CD4-positive, alpha-beta T cell treated with Interferon alpha-2 for 1 hour (primary cell): ENCODE measurements at regions not wholly inside any gene's neighbourhood (a gene's known extent, or its start where the extent isn't known, plus 50 kb on each side); places are given as distances from the start of the nearest gene placed in this dataset.
"Not testable (repeated sequence)": the region's sequence is repeated elsewhere in the genome, so short reads cannot be mapped to it uniquely, and the experiment has no call there.

ENCODE experiments used
- DNase-seq, 2 donors: peaks; one replicate each; pipeline ENCODE4 v3.0.0-alpha.2; 2020 to 2022

- no peak for DNase-seq
Observed at GRCh38 chr21:31530897-31531705, 128.4 kb upstream of the SOD1 start.

- no peak for DNase-seq
Observed at GRCh38 chr21:31530364-31530763, 129.1 kb upstream of the SOD1 start.

DNA sequence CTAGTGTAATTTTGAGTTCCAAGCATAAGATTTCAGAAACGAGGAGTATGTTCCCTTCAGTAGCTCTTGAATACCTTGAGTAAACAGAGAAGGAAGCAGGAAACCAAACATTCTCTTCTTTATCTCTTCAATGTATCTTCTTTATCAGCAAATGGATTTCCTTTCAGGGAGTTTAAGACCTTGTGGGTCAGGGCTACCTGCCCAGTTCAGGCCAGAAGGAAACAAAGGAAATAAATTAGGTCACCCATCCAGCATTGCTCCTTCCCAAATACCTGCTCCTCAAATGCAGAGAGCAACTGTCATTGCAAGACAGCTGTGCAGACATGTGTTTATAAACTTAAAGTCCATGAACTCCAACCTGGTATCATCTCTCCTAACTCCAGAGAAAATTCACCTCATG, 130.1 kb upstream of the SOD1 start:
- DNase-seq, result no peak

DNA sequence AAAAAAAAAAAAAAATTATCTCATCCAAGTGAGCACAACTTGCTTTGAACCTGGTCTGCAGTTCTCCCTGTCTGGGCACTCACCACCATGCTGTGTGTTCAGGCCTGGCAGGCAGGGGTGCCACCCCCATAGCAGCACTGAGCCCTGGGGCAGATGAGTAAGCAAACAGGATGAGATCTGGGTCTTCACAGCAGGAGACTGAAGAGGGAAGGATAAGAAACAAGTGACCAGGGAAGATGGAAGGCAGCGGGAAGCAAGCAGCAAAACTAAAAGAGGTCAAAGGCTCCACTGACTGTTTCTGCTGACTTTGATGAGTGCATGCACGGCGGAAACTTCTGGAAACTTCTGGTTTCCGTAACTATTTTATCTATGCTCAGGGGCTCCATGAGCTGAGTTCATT, 133.5 kb upstream of the SOD1 start:
- no peak for DNase-seq

DNA sequence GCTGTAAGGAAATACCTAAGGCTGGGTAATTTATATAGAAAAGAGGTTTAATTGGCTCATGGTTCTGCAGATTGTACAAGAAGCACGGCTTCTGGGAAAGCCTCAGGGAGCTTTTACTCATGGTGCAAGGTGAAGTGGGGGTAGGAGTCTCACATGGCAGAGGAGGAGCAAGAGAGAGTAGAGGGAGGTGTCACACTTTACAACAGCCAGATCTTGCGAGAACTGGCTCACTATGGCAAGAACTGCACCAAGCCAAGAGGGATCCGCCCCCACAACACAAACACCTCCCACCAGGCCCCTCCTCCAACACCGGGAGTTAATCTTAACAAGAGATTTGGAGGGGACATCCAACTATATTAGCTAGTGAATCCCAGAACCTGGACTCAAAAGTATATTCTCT, 135.4 kb upstream of the SOD1 start:
- DNase-seq, result no peak

DNA sequence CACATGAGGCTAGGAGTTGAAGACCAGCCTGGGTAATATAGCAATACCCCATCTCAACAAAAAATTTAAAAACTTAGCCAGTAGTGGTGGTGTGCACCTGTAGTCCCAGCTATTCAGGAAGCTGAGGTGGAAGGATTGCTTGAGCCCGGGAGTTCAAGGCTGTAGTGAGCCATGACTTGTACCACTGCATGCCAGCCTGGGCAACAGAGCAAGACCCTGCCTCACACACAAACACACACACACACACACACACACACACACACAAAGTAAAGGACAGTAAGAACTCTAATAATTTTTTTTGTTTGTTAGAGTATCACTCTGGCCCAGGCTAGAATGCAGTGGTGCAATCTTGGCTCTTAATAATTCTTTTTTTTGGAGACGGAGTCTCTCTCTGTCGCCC, 138.0 kb upstream of the SOD1 start:
- DNase-seq, result no peak

DNA sequence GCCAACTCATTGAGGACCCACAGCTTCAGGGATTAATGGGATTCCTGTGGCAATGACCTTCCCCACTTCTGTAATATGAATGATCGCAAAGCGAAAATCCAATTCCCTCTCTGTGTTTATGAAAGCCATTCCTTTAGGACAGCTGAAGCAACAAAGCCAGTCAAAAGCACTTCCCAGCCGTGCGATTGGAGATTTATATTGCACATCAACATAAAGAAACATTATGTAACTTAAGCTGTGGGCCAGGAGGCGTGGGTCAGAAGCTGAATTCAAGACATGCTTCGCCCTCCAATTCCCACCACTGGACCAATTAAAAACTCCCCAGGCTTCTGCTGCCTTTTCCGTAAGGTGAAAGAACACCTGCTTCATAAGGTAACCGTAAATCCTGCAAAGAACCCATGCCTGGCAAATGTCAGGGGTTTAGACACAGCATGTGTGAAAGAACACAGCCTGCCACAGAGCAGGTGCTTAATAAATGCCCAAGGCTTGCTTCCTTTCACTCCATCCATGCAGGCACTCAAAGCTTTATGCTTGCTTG, 138.9 kb upstream of the SOD1 start:
- DNase-seq, result no peak

DNA sequence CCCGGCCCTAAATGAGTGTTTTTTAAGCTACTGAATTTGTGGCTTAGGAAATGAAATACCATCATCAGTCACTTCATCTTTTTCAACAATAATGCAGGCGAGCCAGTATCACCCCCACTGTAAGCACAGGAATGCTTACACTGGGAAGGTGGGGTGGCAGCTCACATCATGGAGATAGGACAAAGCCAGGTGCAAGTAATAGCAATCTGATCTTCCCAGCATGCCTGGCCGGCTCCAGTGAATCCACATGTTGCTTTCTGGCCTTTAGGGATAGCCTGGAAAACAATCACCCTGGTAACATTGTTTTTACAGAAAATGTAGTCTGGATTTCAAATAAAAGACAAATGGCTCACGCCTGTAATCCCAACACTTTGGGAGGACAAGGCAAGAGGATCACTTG, 140.9 kb upstream of the SOD1 start:
- DNase-seq, result no peak

DNA sequence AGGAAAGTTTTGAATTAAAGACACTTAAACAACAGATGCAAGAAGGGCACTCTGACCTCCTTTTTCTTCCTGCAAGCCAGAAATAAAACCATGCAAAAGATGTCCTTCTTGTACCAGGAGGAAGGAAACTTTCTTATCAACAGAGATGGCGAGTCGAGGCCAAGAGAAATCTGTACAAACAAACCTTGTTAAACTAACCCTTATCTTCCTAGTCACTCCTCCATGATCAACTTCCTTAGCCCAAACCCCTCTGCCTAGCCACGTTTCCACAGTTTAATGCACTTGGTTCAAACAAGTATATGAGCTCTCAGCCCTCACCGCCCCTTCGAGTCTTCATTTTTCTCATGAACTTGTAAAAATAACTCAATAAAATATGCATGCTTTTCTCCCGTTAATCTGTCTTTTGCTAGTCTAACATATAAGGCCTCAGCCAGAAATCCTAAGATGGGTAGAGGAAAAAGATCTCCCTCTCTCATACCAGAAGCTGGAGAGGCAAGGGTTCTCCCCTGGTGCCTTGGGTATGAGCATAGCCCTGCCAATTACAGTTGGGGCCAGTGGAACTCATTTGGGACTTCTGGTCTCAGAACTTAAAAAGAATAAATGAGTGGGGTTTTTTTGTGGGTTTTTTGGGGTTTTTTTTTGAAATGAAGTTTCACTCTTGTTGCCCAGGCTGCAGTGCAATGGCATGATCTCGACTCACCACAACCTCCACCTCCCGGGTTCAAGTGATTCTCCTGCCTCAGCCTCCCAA, 141.7 kb upstream of the SOD1 start:
- DNase-seq, result no peak

DNA sequence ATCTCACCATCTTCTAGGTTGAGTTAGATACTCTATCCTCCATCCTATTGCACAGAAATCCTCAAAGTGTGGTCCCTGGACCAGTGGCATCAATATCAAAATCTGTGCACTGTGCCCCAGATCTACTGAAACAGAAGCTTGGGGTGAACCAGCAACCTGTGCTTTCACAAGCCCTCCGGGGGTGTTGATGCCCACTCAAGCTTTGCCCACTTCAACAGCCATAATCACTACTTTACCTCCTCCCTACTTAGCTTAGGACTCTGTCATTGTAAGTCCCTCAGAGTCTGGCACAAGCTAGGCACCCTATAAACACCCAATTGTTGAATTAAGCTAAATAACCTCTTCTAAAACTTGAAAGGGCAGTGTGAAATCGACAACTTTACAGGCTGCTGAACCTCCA, 144.2 kb upstream of the SOD1 start:
- DNase-seq, result no peak

- no peak for DNase-seq
Observed at GRCh38 chr21:31514598-31514997, 144.9 kb upstream of the SOD1 start.

GRCh38 chr21:31513541-31513940, 146.0 kb upstream of the SOD1 start:
- DNase-seq, result not testable (repeated sequence)

GRCh38 chr21:31511999-31512398, 147.5 kb upstream of the SOD1 start:
- DNase-seq, result not testable (repeated sequence)

- no peak for DNase-seq
Observed at GRCh38 chr21:31511258-31511657, 148.2 kb upstream of the SOD1 start.

GRCh38 chr21:31509194-31510017, 150.1 kb upstream of the SOD1 start:
- peak; percentile 47 to 70 for DNase-seq

GRCh38 chr21:31505975-31506374, 153.5 kb upstream of the SOD1 start:
- DNase-seq, result no peak

DNA sequence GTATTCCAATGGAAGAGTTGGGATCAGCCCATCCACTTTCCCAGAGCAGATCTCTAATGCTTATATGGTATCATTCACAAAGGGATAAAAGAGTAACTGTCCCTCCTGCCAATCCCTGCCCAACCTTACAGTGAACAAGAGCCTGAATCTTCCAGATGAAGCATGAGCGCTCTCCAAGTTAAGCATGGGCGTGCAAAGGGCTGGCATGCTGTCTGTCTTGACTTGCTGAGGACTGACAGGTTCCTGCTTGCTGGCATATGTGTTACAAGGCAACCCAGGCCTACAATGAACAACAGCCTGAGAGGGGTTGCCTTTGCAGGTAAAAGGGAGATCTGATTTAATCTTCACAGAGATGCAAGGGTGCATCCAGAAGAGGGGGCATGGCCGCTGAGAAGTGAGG, 155.6 kb upstream of the SOD1 start:
- no peak for DNase-seq

- DNase-seq, result no peak
Observed at GRCh38 chr21:31503467-31503866, 156.0 kb upstream of the SOD1 start.

GRCh38 chr21:31502537-31503143, 156.9 kb upstream of the SOD1 start:
- DNase-seq, result no peak

DNA sequence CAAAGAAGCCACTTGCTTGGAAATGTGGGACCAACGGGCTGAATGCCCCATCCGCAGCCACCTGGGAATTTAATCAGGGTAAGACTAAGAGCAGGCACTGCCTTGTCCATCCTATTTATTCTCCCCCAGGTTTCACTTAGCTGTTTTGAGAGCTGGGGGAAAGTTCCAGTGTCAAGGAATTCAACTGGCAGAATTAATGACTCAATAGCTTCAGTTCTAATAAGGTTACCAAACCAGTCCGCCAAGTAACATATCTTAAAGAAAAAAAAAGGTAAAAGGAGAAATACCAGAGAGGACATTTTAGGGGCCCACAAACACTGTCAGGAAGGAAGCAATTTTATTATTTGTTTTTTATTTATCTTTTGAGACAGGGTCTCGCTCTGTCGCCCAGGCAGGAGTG, 157.6 kb upstream of the SOD1 start:
- DNase-seq, result no peak

DNA sequence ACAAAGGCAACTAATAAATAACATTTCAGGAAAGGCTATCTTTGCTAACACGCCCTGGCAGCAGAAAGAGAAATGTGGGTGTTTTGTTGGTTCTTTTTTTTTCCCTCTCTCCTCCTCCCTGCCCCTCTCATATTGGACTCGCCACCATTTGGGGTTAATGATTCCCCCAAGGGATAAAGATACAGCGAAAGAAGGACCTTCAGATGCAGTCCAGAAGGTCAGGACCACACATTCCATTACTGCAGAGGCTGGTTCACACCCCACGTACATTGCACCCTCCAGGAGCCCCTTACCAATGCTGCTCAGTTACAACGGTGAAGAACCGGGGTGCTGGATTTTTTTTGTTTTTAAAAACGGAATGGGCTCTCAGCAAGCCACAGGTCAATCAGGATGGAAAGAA, 156.9 kb upstream of the TIAM1 start:
- DNase-seq, result no peak

DNA sequence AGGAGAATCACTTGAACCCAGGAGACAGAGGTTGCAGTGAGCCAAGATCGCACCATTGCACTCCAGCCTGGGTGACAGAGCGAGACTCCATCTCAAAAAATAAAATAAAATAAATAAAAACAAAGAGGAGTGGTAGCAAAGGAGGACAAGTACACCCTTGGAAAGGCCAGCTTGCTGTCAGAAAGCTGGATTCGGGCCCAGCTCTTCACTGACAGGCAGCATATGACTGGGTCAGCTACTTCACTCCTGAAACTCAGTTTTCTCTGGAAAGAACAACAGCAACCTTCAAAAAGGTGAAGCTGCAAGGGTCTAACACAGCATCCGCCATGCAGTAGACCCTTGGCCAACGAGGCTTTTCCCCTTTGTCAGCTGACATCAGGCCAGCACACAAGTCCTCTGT, 156.0 kb upstream of the TIAM1 start:
- no peak for DNase-seq

DNA sequence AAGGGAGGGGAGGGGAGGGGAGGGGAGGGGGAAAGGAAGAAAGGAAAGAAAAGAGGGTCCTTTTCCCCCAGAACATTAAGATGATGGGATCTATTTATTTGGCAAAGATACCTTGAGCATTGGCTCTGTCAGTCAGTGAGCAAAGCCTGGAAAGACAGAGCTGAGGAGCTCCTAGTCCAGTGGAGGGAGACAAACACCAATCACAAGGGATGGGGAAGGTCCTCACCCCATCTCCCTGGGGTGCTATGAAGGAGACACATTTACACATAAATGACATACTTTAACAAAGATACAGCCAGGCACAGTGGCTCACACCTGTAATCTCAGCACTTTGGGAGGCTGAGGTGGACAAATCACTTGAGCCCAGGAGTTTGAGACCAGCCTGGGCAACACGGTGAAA, 154.9 kb upstream of the TIAM1 start:
- DNase-seq, result no peak
